GM12878 (cell line): ENCODE measurements at regions not wholly inside any gene's neighbourhood (a gene's known extent, or its start where the extent isn't known, plus 50 kb on each side); places are given as distances from the start of the nearest gene placed in this dataset.

Source experiments
- ATF7 ChIP-seq: fragments of 450-650 bp; IDR thresholded peaks from 2 replicates; pipeline ENCODE4 v1.6.1; 2016; ENCODE audit warnings: low read depth, mild to moderate bottlenecking
- CTCF ChIP-seq, 3 experiments: IDR thresholded peaks in 2 of 3; conservative IDR thresholded peaks in 1 of 3; 2 replicates each; pipeline ENCODE4 v1.5.1; 2011; ENCODE audit warnings: low read depth in 3 of 3, low read length in 3 of 3, mild to moderate bottlenecking in 3 of 3, control low read depth in 2 of 3, moderate library complexity in 2 of 3, inconsistent platforms in 1 of 3, mixed read lengths in 1 of 3; ENCODE audit not compliant: control insufficient read depth in 2 of 3, insufficient read depth in 1 of 3; ENCODE audit errors: extremely low read depth in 1 of 3
- ETV6 ChIP-seq, 2 experiments: fragments of 450-650 bp in 1 of 2; IDR thresholded peaks in 1 of 2; conservative IDR thresholded peaks in 1 of 2; 2 replicates each; pipeline ENCODE4 v1.6.1; 2014; ENCODE audit warnings: antibody characterized with exemption in 1 of 2, borderline replicate concordance in 1 of 2, low read depth in 1 of 2, mild to moderate bottlenecking in 1 of 2, moderate library complexity in 1 of 2
- HCFC1 ChIP-seq: fragments of 150-350 bp; IDR thresholded peaks from 2 replicates; pipeline ENCODE4 v1.6.1; 2014; ENCODE audit warnings: low read length
- RELA ChIP-seq: fragments of 450-650 bp; IDR thresholded peaks from 2 replicates; pipeline ENCODE4 v1.8.0; 2014; ENCODE audit warnings: borderline replicate concordance; ENCODE audit not compliant: partially characterized antibody
- SUPT20H ChIP-seq: IDR thresholded peaks from 2 replicates; pipeline ENCODE4 v1.6.1; 2011; ENCODE audit warnings: low read depth, mild to moderate bottlenecking, low read length, moderate library complexity, borderline replicate concordance; ENCODE audit not compliant: control insufficient read depth

- no peak for TF ChIP-seq CTCF (IDR thresholded peaks at IDR 0.05 in 2 of 3, conservative IDR thresholded peaks at IDR 0.05 in 1 of 3; ENCODE audit: control insufficient read depth in 2 of 3, extremely low read depth in 1 of 3, insufficient read depth in 1 of 3, low read depth in 3 of 3, low read length in 3 of 3)
- TF ChIP-seq ETV6 (conservative IDR thresholded peaks at IDR 0.05 in 1 of 2, IDR thresholded peaks at IDR 0.05 in 1 of 2; ENCODE audit: borderline replicate concordance in 1 of 2, low read depth in 1 of 2): no peak
- TF ChIP-seq ATF7: no peak
- TF ChIP-seq SUPT20H: no peak
- no peak for TF ChIP-seq HCFC1
- no peak for TF ChIP-seq RELA
Measured at GRCh38 chr4:156538651-156539257, 432.8 kb downstream of the PDGFC start.
